Bronchial epithelial cell (primary cell): ENCODE measurements at regions not wholly inside any gene's neighbourhood (a gene's known extent, or its start where the extent isn't known, plus 50 kb on each side); places are given as distances from the start of the nearest gene placed in this dataset.

Experiments used
- DNase-seq: peaks from one replicate; pipeline ENCODE4 v3.0.0-alpha.2; 2010; ENCODE audit warnings: low read depth
- FAIRE-seq: peaks from 2 replicates; lab custom pipeline; 2011; peaks lifted over from hg19 to GRCh38; lab: Jason Lieb, UNC
- H3K27me3 ChIP-seq: 2 replicates; pipeline ENCODE4 v1.5.1; 2011; ENCODE audit warnings: low read length; ENCODE audit not compliant: control insufficient read depth, insufficient read depth
- H3K36me3 ChIP-seq: 2 replicates; pipeline ENCODE4 v1.5.1; 2011; ENCODE audit warnings: low read length; ENCODE audit not compliant: control insufficient read depth, insufficient read depth
- H3K4me3 ChIP-seq: 2 replicates; pipeline ENCODE4 v1.5.1; 2011; ENCODE audit warnings: mild to moderate bottlenecking, low read depth, low read length, control low read depth
- CTCF ChIP-seq: IDR thresholded peaks from 2 replicates; pipeline ENCODE4 v1.5.1; 2011; ENCODE audit warnings: mild to moderate bottlenecking, moderate library complexity, low read length, control low read depth, inconsistent platforms; ENCODE audit not compliant: insufficient read depth, severe bottlenecking

- no peak for TF ChIP-seq CTCF
- no peak for DNase-seq
- FAIRE-seq: no peak
- Histone ChIP-seq H3K4me3 (no peak overlapping the region), H3K36me3 (no peaks in the 10 kb centered on the region), H3K27me3 (no peaks in the 10 kb centered on the region)
These were observed 457.9 kb upstream of the SALL3 start for GRCh38 chr18:78521744-78522143.

GRCh38 chr18:78522507-78522906 lies 457.1 kb upstream of the SALL3 start:
- no peak for DNase-seq
- no peaks in the 10 kb centered on the region for H3K36me3 ChIP-seq
- FAIRE-seq: no peak
- H3K4me3 ChIP-seq: no peak overlapping the region
- no peaks in the 10 kb centered on the region for H3K27me3 ChIP-seq
- TF ChIP-seq CTCF: no peak

GRCh38 chr18:78523850-78524249 lies 455.8 kb upstream of the SALL3 start:
- TF ChIP-seq CTCF: no peak
- DNase-seq (no peak), FAIRE-seq (no peak)
- no peaks in the 10 kb centered on the region for H3K27me3 ChIP-seq
- H3K4me3 ChIP-seq: no peak overlapping the region
- H3K36me3 ChIP-seq: no peaks in the 10 kb centered on the region

GRCh38 chr18:78525366-78526111 lies 454.1 kb upstream of the SALL3 start:
- FAIRE-seq (no peak), DNase-seq (no peak)
- Histone ChIP-seq H3K4me3 (no peak overlapping the region), H3K36me3 (no peaks in the 10 kb centered on the region), H3K27me3 (no peaks in the 10 kb centered on the region)
- no peak for TF ChIP-seq CTCF

GRCh38 chr18:78526275-78526674 lies 453.3 kb upstream of the SALL3 start:
- DNase-seq: no peak
- TF ChIP-seq CTCF: no peak

More at GRCh38 chr18:78526275-78526674, 453.3 kb upstream of the SALL3 start:
- Histone ChIP-seq H3K36me3 (no peaks in the 10 kb centered on the region), H3K27me3 (no peaks in the 10 kb centered on the region), H3K4me3 (no peak overlapping the region)
- no peak for FAIRE-seq
